ENCODE measurements at regions not wholly inside any gene's neighbourhood (a gene's known extent, or its start where the extent isn't known, plus 50 kb on each side); places are given as distances from the start of the nearest gene placed in this dataset.

DNA sequence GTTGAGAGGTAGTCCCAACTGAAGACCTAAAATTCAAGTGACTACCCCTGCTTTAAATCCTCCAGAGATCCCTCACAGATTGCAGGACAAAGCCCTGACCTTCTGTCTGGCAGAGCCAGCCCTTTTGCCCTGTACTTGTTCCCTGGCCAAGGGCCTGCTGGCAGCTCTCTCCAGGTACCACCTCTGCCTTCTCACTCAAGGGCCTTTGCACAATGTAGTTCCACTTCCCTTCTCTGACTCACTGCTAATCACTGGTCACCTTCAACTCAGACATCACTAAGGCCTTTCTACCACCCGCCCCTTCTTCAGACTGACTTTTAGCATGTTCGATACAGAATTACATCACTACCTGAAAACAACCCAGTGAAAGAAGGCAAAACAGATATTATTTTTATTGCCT, 411.0 kb downstream of the TMEM182 start:
- TF ChIP-seq, protein P1, sequence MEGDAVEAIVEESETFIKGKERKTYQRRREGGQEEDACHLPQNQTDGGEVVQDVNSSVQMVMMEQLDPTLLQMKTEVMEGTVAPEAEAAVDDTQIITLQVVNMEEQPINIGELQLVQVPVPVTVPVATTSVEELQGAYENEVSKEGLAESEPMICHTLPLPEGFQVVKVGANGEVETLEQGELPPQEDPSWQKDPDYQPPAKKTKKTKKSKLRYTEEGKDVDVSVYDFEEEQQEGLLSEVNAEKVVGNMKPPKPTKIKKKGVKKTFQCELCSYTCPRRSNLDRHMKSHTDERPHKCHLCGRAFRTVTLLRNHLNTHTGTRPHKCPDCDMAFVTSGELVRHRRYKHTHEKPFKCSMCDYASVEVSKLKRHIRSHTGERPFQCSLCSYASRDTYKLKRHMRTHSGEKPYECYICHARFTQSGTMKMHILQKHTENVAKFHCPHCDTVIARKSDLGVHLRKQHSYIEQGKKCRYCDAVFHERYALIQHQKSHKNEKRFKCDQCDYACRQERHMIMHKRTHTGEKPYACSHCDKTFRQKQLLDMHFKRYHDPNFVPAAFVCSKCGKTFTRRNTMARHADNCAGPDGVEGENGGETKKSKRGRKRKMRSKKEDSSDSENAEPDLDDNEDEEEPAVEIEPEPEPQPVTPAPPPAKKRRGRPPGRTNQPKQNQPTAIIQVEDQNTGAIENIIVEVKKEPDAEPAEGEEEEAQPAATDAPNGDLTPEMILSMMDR (IDR thresholded peaks at IDR 0.05; ENCODE audit: control extremely low read depth in 1 of 3, insufficient read depth in 1 of 3, low read depth in 1 of 3, low read length in 3 of 3): no peak
- no peak for TF ChIP-seq TAF1 (IDR thresholded peaks at IDR 0.05; ENCODE audit: low read depth, low read length)
- no peak for TF ChIP-seq TEAD4 (IDR thresholded peaks at IDR 0.05; ENCODE audit: low read depth, low read length)
- no peak for TF ChIP-seq TBP (IDR thresholded peaks at IDR 0.05; ENCODE audit: low read depth, low read length)
- no peak for TF ChIP-seq POLR2AphosphoS5 (IDR thresholded peaks at IDR 0.05; ENCODE audit: low read depth, low read length)
- no peak for TF ChIP-seq TCF12 (IDR thresholded peaks at IDR 0.05; ENCODE audit: low read depth, low read length)
